IPS-NIHi7 (cell line): ENCODE measurements at regions not wholly inside any gene's neighbourhood (a gene's known extent, or its start where the extent isn't known, plus 50 kb on each side); places are given as distances from the start of the nearest gene placed in this dataset.
A peak's percentile ranks its signal among the peaks of the same experiment; 100 is the strongest.
"Not testable (repeated sequence)": the region's sequence is repeated elsewhere in the genome, so short reads cannot be mapped to it uniquely, and the experiment has no call there.

Source experiments
- DNase-seq: peaks from one replicate; pipeline ENCODE4 v3.0.0; 2012; ENCODE audit warnings: mixed read lengths; ENCODE audit errors: extremely low spot score

DNA sequence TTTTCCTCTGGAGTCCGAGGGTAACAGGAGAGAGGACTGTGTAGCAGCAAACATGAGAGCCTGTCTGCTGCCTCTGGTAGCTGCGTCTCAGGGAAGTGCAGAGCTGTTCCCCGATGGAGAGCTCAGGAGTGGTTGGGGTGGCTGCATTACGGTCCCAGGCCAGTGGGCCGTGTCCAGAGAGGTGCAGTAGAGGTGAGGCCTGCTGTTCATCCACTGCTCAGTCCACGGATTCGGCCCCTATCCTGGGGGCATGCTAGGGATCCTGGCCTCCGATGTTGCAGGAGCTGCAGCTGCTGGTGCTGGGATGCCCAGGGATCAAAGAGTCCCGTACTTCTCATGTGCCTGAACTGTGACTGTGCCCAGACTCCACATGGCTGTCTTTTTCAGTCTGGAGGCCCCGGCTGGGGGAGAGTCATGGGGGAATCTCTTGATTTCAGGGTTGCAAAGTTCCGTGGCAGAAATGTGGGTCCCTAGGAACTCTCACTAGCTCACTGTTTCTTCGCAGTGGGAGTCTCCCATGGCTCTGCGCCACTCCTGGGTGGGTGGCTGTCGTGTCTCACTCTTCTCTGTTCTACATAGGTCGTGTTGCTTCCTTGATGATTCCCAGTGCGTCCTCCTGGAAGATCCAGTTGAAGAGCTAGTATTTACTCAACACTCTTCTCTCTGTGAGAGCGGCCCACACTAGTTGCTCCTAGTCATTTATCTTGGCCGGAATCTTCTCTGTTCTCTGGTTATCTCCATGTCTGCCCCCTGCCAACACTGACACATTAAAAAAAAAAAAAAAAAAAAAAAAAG lies 109.5 kb upstream of the CENPE start:
- no peak for DNase-seq

GRCh38 chr4:103306870-103307375 lies 108.8 kb upstream of the CENPE start:
- DNase-seq = peak; percentile 29

- DNase-seq = no peak
These were observed 107.2 kb upstream of the CENPE start for GRCh38 chr4:103305355-103305754.

DNA sequence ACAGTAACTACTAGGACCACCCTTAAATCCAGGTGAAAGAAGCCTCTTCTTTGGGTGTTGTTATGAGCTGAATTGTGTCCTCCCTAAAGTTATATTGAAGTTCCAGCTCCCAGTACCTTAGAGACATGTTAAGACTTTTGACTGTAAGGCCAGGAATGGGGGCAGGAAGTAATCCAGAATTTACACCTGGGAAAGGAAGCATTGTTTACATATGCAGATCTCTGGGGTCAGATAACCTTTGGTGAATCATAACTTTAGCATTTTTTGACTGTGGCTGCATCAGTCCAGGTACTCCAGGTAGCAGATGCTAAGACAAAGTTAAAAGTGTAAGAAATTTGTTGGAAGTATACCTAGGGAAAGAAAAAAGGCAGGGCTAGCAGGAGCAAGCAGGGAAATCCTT lies 104.9 kb upstream of the CENPE start:
- DNase-seq = no peak

GRCh38 chr4:103292959-103293358 lies 94.8 kb upstream of the CENPE start:
- no peak for DNase-seq

- no peak for DNase-seq
These were observed 94.2 kb upstream of the CENPE start for GRCh38 chr4:103292373-103292772.

GRCh38 chr4:103289186-103289585 lies 91.0 kb upstream of the CENPE start:
- no peak for DNase-seq

DNA sequence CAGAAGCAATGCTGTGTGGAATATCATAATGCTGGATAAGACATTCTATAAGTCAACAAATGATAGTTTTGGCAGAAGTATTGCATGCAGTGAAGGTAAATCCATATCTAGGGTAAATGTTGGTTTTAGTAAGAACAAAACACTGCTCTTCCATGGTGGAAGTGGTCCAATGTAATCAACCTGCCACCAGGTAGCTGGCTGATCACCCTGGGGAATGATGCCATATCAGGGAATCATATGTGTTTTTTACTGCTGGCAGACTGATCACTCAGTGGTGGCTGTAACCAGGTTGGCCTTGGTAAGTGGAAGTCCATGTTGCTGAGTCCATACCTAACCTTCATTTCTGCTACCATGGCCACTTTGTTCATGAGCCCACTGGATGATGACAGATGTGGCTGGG lies 74.0 kb upstream of the CENPE start:
- DNase-seq = no peak

DNA sequence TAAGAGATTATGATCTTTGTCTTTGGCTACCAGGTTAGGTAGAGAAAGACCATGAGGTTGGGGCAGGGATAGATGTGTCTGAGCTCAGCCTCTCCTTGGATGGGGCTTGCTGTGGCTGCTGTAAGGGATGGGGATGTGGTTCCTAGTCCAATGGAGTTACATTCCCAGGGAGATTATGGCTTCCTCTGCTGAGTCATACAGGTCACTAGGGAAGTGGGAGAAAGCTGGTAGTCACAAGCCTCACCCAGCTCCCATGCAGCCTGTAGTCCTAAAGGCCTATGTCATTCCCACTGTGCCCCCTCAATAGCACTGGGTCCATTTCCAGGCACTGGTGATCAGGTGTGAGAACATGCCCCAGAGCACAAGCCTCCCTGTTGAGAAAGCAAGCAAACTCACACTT lies 70.6 kb upstream of the CENPE start:
- no peak for DNase-seq

DNA sequence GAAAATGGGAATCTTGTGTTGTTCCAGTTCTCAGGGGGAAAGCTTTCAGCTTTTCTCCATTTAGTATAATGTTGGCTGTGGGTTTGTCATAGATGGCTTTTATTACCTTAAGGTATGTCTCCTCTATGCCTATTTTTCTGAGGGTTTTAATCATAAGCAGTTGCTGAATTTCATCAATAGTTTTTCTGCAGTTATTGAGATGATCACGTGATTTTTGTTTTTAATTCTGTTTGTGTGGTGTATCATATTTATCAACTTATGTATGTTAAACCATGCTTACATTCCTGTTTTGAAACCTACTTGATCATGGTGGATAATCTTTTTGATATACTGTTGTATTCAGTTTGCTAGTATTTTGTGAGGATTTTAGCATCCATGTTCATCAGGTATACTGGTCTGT lies 66.8 kb upstream of the CENPE start:
- no peak for DNase-seq

DNA sequence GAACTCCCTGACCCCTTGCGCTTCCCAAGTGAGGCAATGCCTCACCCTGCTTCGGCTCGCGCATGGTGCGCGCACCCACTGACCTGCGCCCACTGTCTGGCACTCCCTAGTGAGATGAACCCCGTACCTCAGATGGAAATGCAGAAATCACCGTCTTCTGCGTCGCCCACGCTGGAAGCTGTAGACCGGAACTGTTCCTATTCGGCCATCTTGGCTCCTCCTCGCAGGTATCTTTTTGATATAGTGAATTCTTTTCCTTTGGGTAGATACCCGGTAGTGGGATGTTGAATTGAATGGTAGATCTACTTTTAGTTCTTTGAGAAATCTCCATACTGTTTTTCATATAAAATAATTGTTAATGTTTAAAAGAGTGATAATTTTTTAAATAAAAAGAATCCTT lies 57.9 kb upstream of the CENPE start:
- not testable (repeated sequence) for DNase-seq
